SW480 (cell line): ENCODE measurements at regions not wholly inside any gene's neighbourhood (a gene's known extent, or its start where the extent isn't known, plus 50 kb on each side); places are given as distances from the start of the nearest gene placed in this dataset.

Source experiments
- DNase-seq: peaks from one replicate; pipeline ENCODE4 v3.0.0-alpha.2; 2016; ENCODE audit warnings: low spot score

- no peak for DNase-seq
Observed at GRCh38 chr11:97964332-97965004, 1056.3 kb upstream of the CNTN5 start.

- no peak for DNase-seq
Observed at GRCh38 chr11:97965849-97966646, 1054.7 kb upstream of the CNTN5 start.

- DNase-seq, result no peak
Observed at GRCh38 chr11:97966901-97967300, 1053.8 kb upstream of the CNTN5 start.

GRCh38 chr11:97968071-97968470, 1052.7 kb upstream of the CNTN5 start:
- no peak for DNase-seq

- DNase-seq, result no peak
Observed at GRCh38 chr11:97972731-97973130, 1048.0 kb upstream of the CNTN5 start.

GRCh38 chr11:97973352-97973857, 1047.3 kb upstream of the CNTN5 start:
- no peak for DNase-seq

GRCh38 chr11:97974798-97975498, 1045.8 kb upstream of the CNTN5 start:
- DNase-seq, result no peak

- DNase-seq, result no peak
Observed at GRCh38 chr11:97977726-97978125, 1043.0 kb upstream of the CNTN5 start.

- no peak for DNase-seq
Observed at GRCh38 chr11:97979741-97980140, 1041.0 kb upstream of the CNTN5 start.

- DNase-seq, result no peak
Observed at GRCh38 chr11:97982512-97982911, 1038.2 kb upstream of the CNTN5 start.

GRCh38 chr11:97989121-97989520, 1031.6 kb upstream of the CNTN5 start:
- DNase-seq, result no peak

- DNase-seq, result no peak
Observed at GRCh38 chr11:97990162-97990920, 1030.4 kb upstream of the CNTN5 start.

GRCh38 chr11:97993562-97993961, 1027.2 kb upstream of the CNTN5 start:
- DNase-seq, result no peak

- DNase-seq, result no peak
Observed at GRCh38 chr11:97995874-97996273, 1024.9 kb upstream of the CNTN5 start.

GRCh38 chr11:97996762-97997161, 1024.0 kb upstream of the CNTN5 start:
- no peak for DNase-seq

- no peak for DNase-seq
Observed at GRCh38 chr11:98003606-98004371, 1017.0 kb upstream of the CNTN5 start.

GRCh38 chr11:98007072-98007471, 1013.7 kb upstream of the CNTN5 start:
- DNase-seq, result no peak

GRCh38 chr11:98027652-98028051, 993.1 kb upstream of the CNTN5 start:
- DNase-seq, result no peak

GRCh38 chr11:98029832-98030231, 990.9 kb upstream of the CNTN5 start:
- no peak for DNase-seq

GRCh38 chr11:98036810-98037209, 983.9 kb upstream of the CNTN5 start:
- no peak for DNase-seq
